Hepatocyte (in vitro differentiated cells): ENCODE measurements at regions not wholly inside any gene's neighbourhood (a gene's known extent, or its start where the extent isn't known, plus 50 kb on each side); places are given as distances from the start of the nearest gene placed in this dataset.

Source experiments
- DNase-seq: peaks from one replicate; pipeline ENCODE4 v3.0.0-alpha.2; 2016; ENCODE audit warnings: low spot score
- H2AFZ ChIP-seq: fragments of 200-600 bp; sonication (generic); 2 replicates; pipeline ENCODE4 v1.6.0; 2016; ENCODE audit warnings: antibody characterized with exemption, mild to moderate bottlenecking
- H3K27ac ChIP-seq: fragments of 200-600 bp; sonication (generic); 2 replicates; pipeline ENCODE4 v1.5.1; 2016; ENCODE audit warnings: mild to moderate bottlenecking
- H3K27me3 ChIP-seq: fragments of 200-600 bp; sonication (generic); 2 replicates; pipeline ENCODE4 v1.6.1; 2016
- H3K36me3 ChIP-seq: fragments of 200-600 bp; sonication (generic); replicated peaks from 2 replicates; pipeline ENCODE4 v1.5.1; 2016; ENCODE audit warnings: low read depth; ENCODE audit not compliant: insufficient read depth
- H3K4me1 ChIP-seq: fragments of 200-600 bp; sonication (generic); 2 replicates; pipeline ENCODE4 v1.5.1; 2016; ENCODE audit warnings: mild to moderate bottlenecking, moderate library complexity; ENCODE audit not compliant: insufficient read depth
- H3K4me2 ChIP-seq: fragments of 200-600 bp; sonication (generic); 2 replicates; pipeline ENCODE4 v1.6.0; 2016
- H3K4me3 ChIP-seq: fragments of 200-600 bp; sonication (generic); 2 replicates; pipeline ENCODE4 v1.5.1; 2016; ENCODE audit warnings: mild to moderate bottlenecking
- H3K79me2 ChIP-seq: fragments of 200-600 bp; sonication (generic); 2 replicates; pipeline ENCODE4 v1.6.0; 2017; ENCODE audit warnings: mild to moderate bottlenecking
- H3K9me2 ChIP-seq: fragments of 200-600 bp; sonication (generic); replicated peaks from 2 replicates; pipeline ENCODE4 v1.6.0; 2017; ENCODE audit warnings: mild to moderate bottlenecking; ENCODE audit not compliant: insufficient read depth
- H3K9me3 ChIP-seq: fragments of 200-600 bp; sonication (generic); 2 replicates; pipeline ENCODE4 v1.5.1; 2016; ENCODE audit warnings: low read depth, mild to moderate bottlenecking
- H4K20me1 ChIP-seq: fragments of 200-600 bp; sonication (generic); 2 replicates; pipeline ENCODE4 v1.6.0; 2016; ENCODE audit warnings: mild to moderate bottlenecking; ENCODE audit not compliant: insufficient read depth, poor library complexity, severe bottlenecking
- CTCF ChIP-seq: fragments of 200-600 bp; sonication (generic); IDR thresholded peaks from 2 replicates; pipeline ENCODE4 v1.5.1; 2016; ENCODE audit warnings: antibody characterized with exemption, mild to moderate bottlenecking; ENCODE audit not compliant: poor library complexity
- EZH2 ChIP-seq: fragments of 200-600 bp; sonication (generic); IDR thresholded peaks from 2 replicates; pipeline ENCODE4 v1.6.1; 2016; ENCODE audit warnings: antibody characterized with exemption, mild to moderate bottlenecking, borderline replicate concordance
- EZH2phosphoT487 ChIP-seq: fragments of 200-600 bp; sonication (generic); IDR thresholded peaks from one replicate; pipeline ENCODE4 v1.6.1; 2018; ENCODE audit warnings: antibody characterized with exemption, mild to moderate bottlenecking, low read depth, moderate library complexity; ENCODE audit not compliant: unreplicated experiment, severe bottlenecking
- WGBS: methylation state at CpG from one replicate; pipeline ENCODE4 v1.1.6; 2016; ENCODE audit warnings: low lambda C conversion rate; ENCODE audit errors: missing lambda C conversion rate; 5-methylcytosine and 5-hydroxymethylcytosine counted together

- no peaks in the 10 kb centered on the region for H3K36me3 ChIP-seq
- no peak overlapping the region for H3K4me2 ChIP-seq
- 13% methylated on average over 1 of the region's 1 CpG for WGBS
- no peaks in the 10 kb centered on the region for H4K20me1 ChIP-seq
- peak overlapping the region; percentile 49 for H3K27ac ChIP-seq
- no peaks in the 10 kb centered on the region for H3K27me3 ChIP-seq
- H3K9me2 ChIP-seq, result no peaks in the 10 kb centered on the region
- no peaks in the 10 kb centered on the region for H3K9me3 ChIP-seq
- no peak overlapping the region for H3K4me3 ChIP-seq
- H2AFZ ChIP-seq, result no peak overlapping the region
- no peaks in the 10 kb centered on the region for H3K4me1 ChIP-seq
- no peak for TF ChIP-seq EZH2phosphoT487
- TF ChIP-seq EZH2, result no peak
- no peak for TF ChIP-seq CTCF
- H3K79me2 ChIP-seq, result no peaks in the 10 kb centered on the region
- DNase-seq, result no peak
Observed at GRCh38 chr3:46114323-46114988, 87.2 kb upstream of the XCR1 start.

DNA sequence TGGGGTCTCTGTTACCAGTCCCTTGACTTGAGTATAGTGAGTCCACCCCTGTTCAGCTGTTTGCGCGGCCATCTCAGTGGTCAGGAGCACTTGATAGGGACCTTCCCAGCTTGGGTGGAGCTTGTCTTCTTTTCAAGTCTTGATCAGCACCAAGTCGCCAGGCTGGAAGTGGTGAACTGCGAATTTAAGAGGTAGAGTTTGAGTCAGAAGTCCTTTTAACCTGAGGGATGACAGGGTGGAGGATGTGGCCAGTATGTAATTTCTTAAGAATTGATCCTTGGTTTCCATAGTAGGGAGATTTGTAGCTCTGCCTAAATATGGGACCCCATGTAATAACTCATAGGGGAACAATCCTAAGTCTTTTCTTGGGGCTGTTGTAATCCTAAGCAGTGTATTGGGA is 86.3 kb upstream of the XCR1 start:
- H3K36me3 ChIP-seq, result no peaks in the 10 kb centered on the region
- no peaks in the 10 kb centered on the region for H3K9me2 ChIP-seq
- no peak for DNase-seq
- TF ChIP-seq EZH2phosphoT487 (no peak), EZH2 (no peak), CTCF (no peak)
- no peaks in the 10 kb centered on the region for H3K79me2 ChIP-seq
- peak overlapping the region; percentile 49 for H3K27ac ChIP-seq
- no peaks in the 10 kb centered on the region for H3K27me3 ChIP-seq
- H3K4me3 ChIP-seq, result no peak overlapping the region
- no peak overlapping the region for H3K4me2 ChIP-seq
- H3K4me1 ChIP-seq, result no peaks in the 10 kb centered on the region
- H2AFZ ChIP-seq, result no peak overlapping the region
- no peaks in the 10 kb centered on the region for H4K20me1 ChIP-seq
- WGBS, result 96% methylated on average over 4 of the region's 4 CpGs
- H3K9me3 ChIP-seq, result no peaks in the 10 kb centered on the region

DNA sequence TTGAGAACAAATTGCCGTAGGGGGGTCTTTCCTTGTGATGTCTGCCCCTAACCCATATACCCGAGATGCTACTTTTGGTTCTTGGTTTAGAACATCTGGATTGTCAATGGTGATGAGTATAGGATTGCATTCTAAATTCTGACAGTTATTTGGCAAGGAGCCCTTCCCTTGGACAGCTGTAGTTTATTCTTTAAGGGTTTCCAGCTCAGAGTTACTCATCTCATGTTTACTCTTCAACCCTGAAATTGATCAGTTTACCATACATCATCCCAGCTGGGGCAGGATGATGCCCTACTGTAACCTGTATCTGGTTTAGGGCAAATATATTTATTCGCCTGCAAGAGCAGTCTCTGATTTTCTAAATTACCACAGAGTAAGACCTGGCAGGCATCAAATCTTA is 85.7 kb upstream of the XCR1 start:
- no peak overlapping the region for H3K4me2 ChIP-seq
- 86% methylated on average over 3 of the region's 3 CpGs for WGBS
- H3K36me3 ChIP-seq, result no peaks in the 10 kb centered on the region
- TF ChIP-seq CTCF (no peak), EZH2phosphoT487 (no peak), EZH2 (no peak)
- H3K4me3 ChIP-seq, result no peak overlapping the region
- no peaks in the 10 kb centered on the region for H4K20me1 ChIP-seq
- no peaks in the 10 kb centered on the region for H3K9me3 ChIP-seq
- H3K27me3 ChIP-seq, result no peaks in the 10 kb centered on the region
- no peak for DNase-seq
- H3K9me2 ChIP-seq, result no peaks in the 10 kb centered on the region
- peaks cover 3% of the 10 kb centered on the region for H3K4me1 ChIP-seq
- no peak overlapping the region for H2AFZ ChIP-seq
- H3K27ac ChIP-seq, result no peak overlapping the region
- H3K79me2 ChIP-seq, result no peaks in the 10 kb centered on the region
